ENCODE measurements at regions not wholly inside any gene's neighbourhood (a gene's known extent, or its start where the extent isn't known, plus 50 kb on each side); places are given as distances from the start of the nearest gene placed in this dataset.

- TF ChIP-seq CTCF (IDR thresholded peaks at IDR 0.05) (no peak), POLR2A (IDR thresholded peaks at IDR 0.05) (no peak)
Observed at GRCh38 chr18:60174832-60175231, 197.7 kb downstream of the MC4R start.

Data from lower leg skin (tissue), 3 donors.